ENCODE measurements at regions not wholly inside any gene's neighbourhood (a gene's known extent, or its start where the extent isn't known, plus 50 kb on each side); places are given as distances from the start of the nearest gene placed in this dataset.

DNA sequence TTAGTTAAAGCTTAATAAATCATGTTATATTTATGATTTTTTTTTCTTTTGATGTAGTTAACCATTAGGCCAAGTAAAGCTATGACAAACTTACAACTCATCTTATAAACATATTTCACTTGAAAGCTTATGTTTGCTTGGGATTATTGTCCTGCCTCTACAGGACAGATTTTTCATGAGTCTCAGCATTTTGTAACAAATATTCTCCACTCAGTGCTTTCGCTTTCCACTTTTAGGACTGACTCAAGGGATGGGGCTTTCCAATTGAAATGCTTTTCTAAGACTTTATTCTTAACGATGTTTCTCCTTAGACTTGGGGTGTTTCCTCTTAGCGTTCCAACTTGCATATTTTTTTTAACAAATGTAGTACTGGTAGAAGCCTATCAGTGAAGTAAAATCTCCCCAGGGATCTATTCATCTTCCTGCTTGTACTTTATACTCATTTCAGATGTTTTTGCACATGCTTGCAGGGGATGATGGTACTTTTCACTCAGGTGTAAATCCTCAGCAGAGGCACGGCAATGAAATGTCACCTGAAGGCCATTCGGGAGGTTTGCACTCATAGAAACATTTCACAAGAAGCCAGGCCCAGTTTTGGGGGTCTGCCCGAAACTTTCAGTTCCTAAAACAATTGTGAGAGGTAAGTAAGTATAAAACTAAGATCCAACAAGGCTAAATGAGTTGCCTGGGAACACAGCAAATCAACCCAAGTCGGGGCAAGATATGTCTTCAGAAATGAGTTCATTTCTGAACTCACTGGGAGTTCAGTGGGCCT is 298.1 kb upstream of the FOXQ1 start:
- Histone ChIP-seq H3K9me3 (ENCODE audit: control insufficient read depth, low read length) (no peaks in the 10 kb centered on the region), H3K4me3 (ENCODE audit: insufficient read depth, low read depth, low read length, poor library complexity, severe bottlenecking) (no peak overlapping the region), H3K36me3 (ENCODE audit: control insufficient read depth, insufficient read depth, low read length) (no peaks in the 10 kb centered on the region), H3K27me3 (replicated peaks; ENCODE audit: control insufficient read depth, insufficient read depth, low read length, poor library complexity, severe bottlenecking) (no peaks in the 10 kb centered on the region), H3K27ac (ENCODE audit: insufficient read depth, low read length, poor library complexity, severe bottlenecking) (no peak overlapping the region), H3K4me1 (ENCODE audit: control insufficient read depth, insufficient read depth, low read length, poor library complexity, severe bottlenecking) (no peaks in the 10 kb centered on the region)
- DNase-seq, result no peak

DNA sequence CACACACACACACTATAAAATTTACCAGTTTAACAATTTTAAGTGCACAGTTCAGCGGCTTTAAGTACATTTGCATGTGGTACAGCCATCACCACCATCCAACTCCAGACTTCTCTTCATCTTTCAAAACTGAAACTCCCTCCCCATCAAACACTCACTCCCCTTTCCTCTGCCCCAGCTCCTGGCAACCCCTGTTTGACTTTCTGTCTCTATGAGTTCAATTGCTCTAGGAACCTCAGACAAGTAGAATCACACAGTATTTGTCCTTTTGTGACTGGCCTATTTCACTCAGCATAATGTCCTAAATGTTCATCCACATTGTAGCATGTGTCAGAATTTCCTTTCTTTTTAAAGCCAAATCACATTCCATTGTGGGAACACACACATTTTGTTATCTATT is 302.8 kb upstream of the FOXQ1 start:
- Histone ChIP-seq H3K27ac (ENCODE audit: insufficient read depth, low read length, poor library complexity, severe bottlenecking) (no peak overlapping the region), H3K36me3 (ENCODE audit: control insufficient read depth, insufficient read depth, low read length) (no peaks in the 10 kb centered on the region), H3K9me3 (ENCODE audit: control insufficient read depth, low read length) (no peaks in the 10 kb centered on the region), H3K4me1 (ENCODE audit: control insufficient read depth, insufficient read depth, low read length, poor library complexity, severe bottlenecking) (no peaks in the 10 kb centered on the region), H3K27me3 (replicated peaks; ENCODE audit: control insufficient read depth, insufficient read depth, low read length, poor library complexity, severe bottlenecking) (no peaks in the 10 kb centered on the region), H3K4me3 (ENCODE audit: insufficient read depth, low read depth, low read length, poor library complexity, severe bottlenecking) (no peak overlapping the region)
- DNase-seq, result no peak

DNA sequence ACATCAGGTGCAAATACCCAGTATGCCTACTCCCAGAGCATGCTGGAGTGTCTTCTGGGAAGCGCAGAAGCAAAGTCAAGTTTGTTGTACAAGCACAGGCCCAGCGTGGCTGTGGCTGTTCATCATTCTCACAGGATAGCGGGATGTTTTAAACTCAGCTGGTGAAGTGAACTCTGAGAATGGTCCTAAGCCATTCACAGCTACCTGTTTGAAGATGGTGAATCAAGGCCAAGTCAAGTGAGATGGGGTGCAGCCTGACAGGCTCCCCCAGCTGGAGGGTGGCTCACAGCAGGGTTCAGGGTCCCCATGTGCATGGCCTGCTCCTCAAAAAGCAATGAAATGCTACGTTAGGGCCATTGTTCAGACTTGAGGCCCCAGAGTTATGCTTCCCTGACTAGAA is 304.7 kb upstream of the FOXQ1 start:
- H3K27me3 ChIP-seq (replicated peaks; ENCODE audit: control insufficient read depth, insufficient read depth, low read length, poor library complexity, severe bottlenecking), result no peaks in the 10 kb centered on the region
- no peak overlapping the region for H3K27ac ChIP-seq (ENCODE audit: insufficient read depth, low read length, poor library complexity, severe bottlenecking)
- H3K9me3 ChIP-seq (ENCODE audit: control insufficient read depth, low read length), result no peaks in the 10 kb centered on the region
- H3K4me1 ChIP-seq (ENCODE audit: control insufficient read depth, insufficient read depth, low read length, poor library complexity, severe bottlenecking), result no peaks in the 10 kb centered on the region
- no peak for DNase-seq
- H3K4me3 ChIP-seq (ENCODE audit: insufficient read depth, low read depth, low read length, poor library complexity, severe bottlenecking), result no peak overlapping the region
- no peaks in the 10 kb centered on the region for H3K36me3 ChIP-seq (ENCODE audit: control insufficient read depth, insufficient read depth, low read length)

DNA sequence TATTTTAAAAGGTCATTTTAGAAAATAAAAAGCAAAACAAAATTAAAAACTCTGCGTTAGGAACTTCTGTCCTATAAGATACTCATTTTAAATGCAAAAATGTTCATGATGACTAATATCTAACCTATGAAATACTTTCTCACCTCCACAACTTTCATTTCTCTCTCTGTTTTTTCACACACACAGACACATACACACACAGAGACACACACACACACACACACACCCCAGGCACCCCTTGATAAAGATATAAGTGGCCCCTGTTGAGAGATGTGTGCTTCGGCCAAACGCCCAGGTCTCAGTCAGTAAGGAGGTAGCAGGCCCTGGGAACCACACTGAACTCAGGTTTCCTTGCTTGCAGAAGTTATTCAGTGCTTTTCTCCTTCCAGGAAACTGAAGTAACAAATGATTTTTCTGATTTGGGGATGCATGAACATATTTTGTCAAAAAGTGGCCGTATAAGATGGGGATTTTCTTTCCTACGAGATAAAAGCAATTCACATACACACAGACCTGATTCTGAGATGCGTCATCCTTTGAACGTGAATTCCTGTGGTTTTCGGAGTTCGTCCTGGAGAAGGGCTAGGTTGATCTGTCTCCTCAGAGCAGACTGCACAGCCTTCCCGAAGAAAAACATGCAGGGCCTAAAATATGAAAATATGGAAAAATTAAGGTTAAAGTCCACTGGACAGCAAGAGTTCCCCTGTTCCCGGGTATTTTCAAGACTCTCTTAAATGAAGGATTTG is 306.8 kb upstream of the FOXQ1 start:
- Histone ChIP-seq H3K4me1 (ENCODE audit: control insufficient read depth, insufficient read depth, low read length, poor library complexity, severe bottlenecking) (no peaks in the 10 kb centered on the region), H3K36me3 (ENCODE audit: control insufficient read depth, insufficient read depth, low read length) (no peaks in the 10 kb centered on the region), H3K27ac (ENCODE audit: insufficient read depth, low read length, poor library complexity, severe bottlenecking) (no peak overlapping the region), H3K9me3 (ENCODE audit: control insufficient read depth, low read length) (no peaks in the 10 kb centered on the region), H3K27me3 (replicated peaks; ENCODE audit: control insufficient read depth, insufficient read depth, low read length, poor library complexity, severe bottlenecking) (no peaks in the 10 kb centered on the region), H3K4me3 (ENCODE audit: insufficient read depth, low read depth, low read length, poor library complexity, severe bottlenecking) (no peak overlapping the region)
- no peak for DNase-seq

DNA sequence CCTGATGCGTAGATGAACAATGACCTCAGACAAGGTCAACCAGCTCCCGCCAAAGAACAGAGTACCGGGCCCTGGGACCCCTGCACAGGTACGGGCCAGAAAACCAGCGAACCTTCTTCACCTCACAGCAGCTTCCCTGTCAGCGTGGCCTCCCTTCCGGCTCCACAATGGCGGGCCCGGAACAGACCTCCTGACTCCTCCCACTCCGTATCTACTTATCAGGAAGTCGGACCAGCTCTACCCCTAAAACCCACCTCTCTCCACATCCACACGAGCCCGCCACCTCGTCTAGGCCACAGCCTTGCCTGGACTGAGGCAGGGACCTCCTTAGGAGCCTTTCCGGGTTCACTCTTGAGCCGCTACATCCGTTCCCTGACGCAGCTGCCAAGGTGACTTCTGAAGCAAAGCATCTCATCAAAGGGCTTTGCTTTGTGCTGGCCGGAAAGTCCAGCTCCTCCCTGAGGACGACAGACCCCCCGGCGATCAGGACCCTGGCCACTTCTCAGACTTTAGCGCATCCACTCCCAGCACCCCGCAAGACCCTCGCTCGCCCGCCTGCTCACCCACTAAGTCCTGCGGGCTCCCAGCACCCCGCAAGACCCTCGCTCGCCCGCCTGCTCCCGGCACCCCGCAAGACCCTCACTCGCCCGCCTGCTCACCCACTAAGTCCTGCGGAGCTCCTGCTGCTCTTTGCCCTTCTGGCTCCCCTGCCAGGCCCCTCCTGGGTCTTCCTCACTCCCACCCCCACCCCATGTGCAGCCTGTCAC is 308.3 kb upstream of the FOXQ1 start:
- Histone ChIP-seq H3K4me1 (ENCODE audit: control insufficient read depth, insufficient read depth, low read length, poor library complexity, severe bottlenecking) (no peaks in the 10 kb centered on the region), H3K36me3 (ENCODE audit: control insufficient read depth, insufficient read depth, low read length) (no peaks in the 10 kb centered on the region), H3K9me3 (ENCODE audit: control insufficient read depth, low read length) (no peaks in the 10 kb centered on the region), H3K27ac (ENCODE audit: insufficient read depth, low read length, poor library complexity, severe bottlenecking) (no peak overlapping the region), H3K27me3 (replicated peaks; ENCODE audit: control insufficient read depth, insufficient read depth, low read length, poor library complexity, severe bottlenecking) (no peaks in the 10 kb centered on the region), H3K4me3 (ENCODE audit: insufficient read depth, low read depth, low read length, poor library complexity, severe bottlenecking) (no peak overlapping the region)
- no peak for DNase-seq

DNA sequence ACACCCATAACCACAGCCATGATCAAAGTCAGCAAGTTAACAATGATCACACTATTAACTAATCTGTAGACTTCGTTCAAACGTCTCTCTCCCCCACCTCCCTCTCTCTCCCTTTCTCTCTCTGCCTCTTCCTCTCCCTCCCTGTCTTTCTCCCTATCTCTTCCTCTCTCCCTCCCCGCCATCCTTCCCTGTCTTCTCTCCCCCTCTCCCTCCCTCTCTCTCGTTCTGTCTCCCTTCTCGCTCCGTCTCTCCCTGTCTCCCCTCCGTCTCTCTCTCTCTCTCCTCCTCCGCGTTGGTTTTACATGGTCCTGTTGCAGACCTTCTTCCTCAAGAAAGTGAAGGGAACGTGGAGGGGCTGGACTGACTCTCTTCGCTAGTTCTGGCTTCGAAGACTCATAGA is 308.9 kb upstream of the FOXQ1 start:
- Histone ChIP-seq H3K4me3 (ENCODE audit: insufficient read depth, low read depth, low read length, poor library complexity, severe bottlenecking) (no peak overlapping the region), H3K9me3 (ENCODE audit: control insufficient read depth, low read length) (no peaks in the 10 kb centered on the region), H3K27me3 (replicated peaks; ENCODE audit: control insufficient read depth, insufficient read depth, low read length, poor library complexity, severe bottlenecking) (no peaks in the 10 kb centered on the region), H3K4me1 (ENCODE audit: control insufficient read depth, insufficient read depth, low read length, poor library complexity, severe bottlenecking) (no peaks in the 10 kb centered on the region), H3K36me3 (ENCODE audit: control insufficient read depth, insufficient read depth, low read length) (no peaks in the 10 kb centered on the region), H3K27ac (ENCODE audit: insufficient read depth, low read length, poor library complexity, severe bottlenecking) (no peak overlapping the region)
- no peak for DNase-seq

DNA sequence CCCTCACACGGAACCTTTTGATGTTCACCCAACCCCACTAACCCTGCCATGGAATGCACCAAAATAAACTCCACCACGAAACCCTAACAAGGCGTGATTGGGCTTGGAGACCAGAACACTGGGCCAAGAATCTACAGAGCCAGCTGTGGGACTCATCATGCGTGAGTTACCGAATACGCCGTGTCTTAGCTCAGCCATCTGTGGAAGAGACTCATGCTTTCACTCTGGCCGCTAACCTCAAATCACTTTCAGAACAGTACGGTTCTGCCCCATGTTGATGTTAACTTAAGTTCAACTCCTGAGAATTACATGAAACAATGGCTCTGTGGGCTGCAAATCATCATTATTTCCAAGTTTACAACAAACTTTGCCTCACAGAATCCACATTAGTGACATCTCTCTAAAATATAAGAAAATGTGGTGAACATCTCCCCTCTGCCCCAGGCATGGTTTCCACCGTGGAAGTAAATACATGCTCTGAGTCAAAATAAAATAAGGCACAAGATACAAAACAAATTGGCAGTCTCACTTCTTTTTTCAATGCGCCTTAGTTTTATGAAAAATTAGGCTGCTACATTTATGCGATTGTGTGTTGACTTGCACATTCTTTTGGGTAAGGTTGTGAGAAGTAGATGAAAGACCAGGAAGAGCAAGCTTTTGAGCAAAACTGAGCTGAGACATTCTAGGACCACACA is 308.9 kb upstream of the EXOC2 start:
- no peak overlapping the region for H3K27ac ChIP-seq (ENCODE audit: insufficient read depth, low read length, poor library complexity, severe bottlenecking)
- H3K9me3 ChIP-seq (ENCODE audit: control insufficient read depth, low read length), result no peaks in the 10 kb centered on the region
- no peaks in the 10 kb centered on the region for H3K36me3 ChIP-seq (ENCODE audit: control insufficient read depth, insufficient read depth, low read length)
- DNase-seq, result no peak
- H3K4me1 ChIP-seq (ENCODE audit: control insufficient read depth, insufficient read depth, low read length, poor library complexity, severe bottlenecking), result no peaks in the 10 kb centered on the region
- H3K4me3 ChIP-seq (ENCODE audit: insufficient read depth, low read depth, low read length, poor library complexity, severe bottlenecking), result no peak overlapping the region
- H3K27me3 ChIP-seq (replicated peaks; ENCODE audit: control insufficient read depth, insufficient read depth, low read length, poor library complexity, severe bottlenecking), result no peaks in the 10 kb centered on the region

DNA sequence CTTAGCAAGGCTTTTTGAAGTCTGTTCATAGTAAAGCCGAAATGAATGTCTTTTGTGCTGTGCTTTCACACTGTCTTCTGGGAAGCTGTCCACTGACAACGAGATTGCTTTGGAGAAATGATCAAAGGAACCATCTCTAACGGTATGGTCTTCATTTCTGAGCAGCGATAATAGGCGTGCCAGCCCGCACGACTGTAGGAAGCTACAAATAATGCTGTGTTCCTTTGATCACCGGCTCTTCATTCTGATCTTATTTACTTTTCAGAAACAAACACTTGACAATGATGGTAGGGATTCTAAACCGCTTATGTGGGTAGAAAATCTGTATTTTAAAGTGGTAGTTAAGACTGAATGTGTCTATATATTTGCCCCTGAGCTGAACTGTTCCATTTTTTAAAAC is 306.6 kb upstream of the EXOC2 start:
- DNase-seq, result no peak
- H3K27me3 ChIP-seq (replicated peaks; ENCODE audit: control insufficient read depth, insufficient read depth, low read length, poor library complexity, severe bottlenecking), result no peaks in the 10 kb centered on the region
- no peak overlapping the region for H3K4me3 ChIP-seq (ENCODE audit: insufficient read depth, low read depth, low read length, poor library complexity, severe bottlenecking)
- H3K9me3 ChIP-seq (ENCODE audit: control insufficient read depth, low read length), result no peaks in the 10 kb centered on the region
- H3K36me3 ChIP-seq (ENCODE audit: control insufficient read depth, insufficient read depth, low read length), result no peaks in the 10 kb centered on the region
- no peak overlapping the region for H3K27ac ChIP-seq (ENCODE audit: insufficient read depth, low read length, poor library complexity, severe bottlenecking)
- H3K4me1 ChIP-seq (ENCODE audit: control insufficient read depth, insufficient read depth, low read length, poor library complexity, severe bottlenecking), result no peaks in the 10 kb centered on the region

DNA sequence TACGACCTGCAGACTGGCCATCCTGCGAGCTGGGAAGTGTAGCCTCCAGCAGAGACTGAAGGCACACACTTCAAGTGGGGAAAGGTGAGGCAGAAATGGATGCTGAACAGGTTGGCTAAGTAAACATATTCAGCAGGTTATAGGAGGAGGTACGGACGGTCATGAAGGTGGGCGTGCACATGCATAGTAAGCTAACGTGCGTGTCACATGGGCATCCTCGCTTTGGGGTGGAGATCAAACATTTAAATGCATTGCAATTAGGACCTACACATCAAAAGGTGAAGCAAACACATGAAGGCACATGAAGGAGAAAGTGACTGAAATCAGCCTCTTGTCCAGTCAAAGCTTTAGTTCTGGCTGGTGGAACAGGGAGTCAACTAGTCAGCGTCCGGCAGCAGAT is 305.6 kb upstream of the EXOC2 start:
- Histone ChIP-seq H3K9me3 (ENCODE audit: control insufficient read depth, low read length) (no peaks in the 10 kb centered on the region), H3K4me3 (ENCODE audit: insufficient read depth, low read depth, low read length, poor library complexity, severe bottlenecking) (no peak overlapping the region), H3K36me3 (ENCODE audit: control insufficient read depth, insufficient read depth, low read length) (no peaks in the 10 kb centered on the region), H3K27ac (ENCODE audit: insufficient read depth, low read length, poor library complexity, severe bottlenecking) (no peak overlapping the region), H3K4me1 (ENCODE audit: control insufficient read depth, insufficient read depth, low read length, poor library complexity, severe bottlenecking) (no peaks in the 10 kb centered on the region), H3K27me3 (replicated peaks; ENCODE audit: control insufficient read depth, insufficient read depth, low read length, poor library complexity, severe bottlenecking) (no peaks in the 10 kb centered on the region)
- DNase-seq, result no peak

Measured in effector memory CD4-positive, alpha-beta T cell (primary cell).